Left cardiac atrium (tissue), 4 donors: ENCODE measurements at regions not wholly inside any gene's neighbourhood (a gene's known extent, or its start where the extent isn't known, plus 50 kb on each side); places are given as distances from the start of the nearest gene placed in this dataset.
"Not testable (repeated sequence)": the region's sequence is repeated elsewhere in the genome, so short reads cannot be mapped to it uniquely, and the experiment has no call there.

Source experiments
- ATAC-seq, 2 donors: fragments of 200-7000 bp; cut with Tn5 transposase; one replicate each; pipeline ENCODE4 v1.9.1; 2020; ENCODE audit warnings: mild to moderate bottlenecking in 2 of 2, moderate library complexity in 2 of 2
- DNase-seq: peaks from one replicate; pipeline ENCODE4 v3.0.0-alpha.2; 2020
- intact Hi-C, 2 donors: fragments of 100-400 bp; cut with DNase I; formaldehyde crosslinking; loops; one replicate each; pipeline versions ENCODE4 v1.14.1 to v1.15.1; 2022 to 2023
- donor health status: DM: no; HTN: yes; CAD: no.
- donor health status: DM: no; HTN: yes; CAD: no; lungs with severe emphysema.
- donor health status: DM: yes; HTN: yes; CAD: no.
- donor health status: Dilated cardiomyopathy.

DNA sequence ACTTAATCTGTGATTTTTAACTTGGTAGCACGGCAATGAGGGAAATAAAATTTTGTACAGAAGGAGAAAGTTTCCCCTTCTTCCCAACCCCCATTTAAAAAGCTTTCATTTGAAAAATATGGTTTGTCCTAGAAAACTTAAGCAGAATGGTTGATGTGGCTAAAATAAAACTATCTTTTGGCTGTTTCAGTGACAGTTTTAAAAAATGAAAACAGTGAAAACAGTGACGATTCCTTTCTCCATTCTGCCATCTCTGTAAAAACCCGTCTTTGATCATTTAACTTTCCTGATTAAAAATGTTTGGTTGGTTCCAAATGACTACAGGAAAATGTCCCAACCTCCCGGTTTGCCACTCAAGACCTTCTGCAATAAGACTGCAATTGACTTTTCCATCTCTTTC lies 160.7 kb downstream of the EBLN2 start:
- intact Hi-C loops, result no loop called here
- ATAC-seq (no peak), DNase-seq (no peak)

DNA sequence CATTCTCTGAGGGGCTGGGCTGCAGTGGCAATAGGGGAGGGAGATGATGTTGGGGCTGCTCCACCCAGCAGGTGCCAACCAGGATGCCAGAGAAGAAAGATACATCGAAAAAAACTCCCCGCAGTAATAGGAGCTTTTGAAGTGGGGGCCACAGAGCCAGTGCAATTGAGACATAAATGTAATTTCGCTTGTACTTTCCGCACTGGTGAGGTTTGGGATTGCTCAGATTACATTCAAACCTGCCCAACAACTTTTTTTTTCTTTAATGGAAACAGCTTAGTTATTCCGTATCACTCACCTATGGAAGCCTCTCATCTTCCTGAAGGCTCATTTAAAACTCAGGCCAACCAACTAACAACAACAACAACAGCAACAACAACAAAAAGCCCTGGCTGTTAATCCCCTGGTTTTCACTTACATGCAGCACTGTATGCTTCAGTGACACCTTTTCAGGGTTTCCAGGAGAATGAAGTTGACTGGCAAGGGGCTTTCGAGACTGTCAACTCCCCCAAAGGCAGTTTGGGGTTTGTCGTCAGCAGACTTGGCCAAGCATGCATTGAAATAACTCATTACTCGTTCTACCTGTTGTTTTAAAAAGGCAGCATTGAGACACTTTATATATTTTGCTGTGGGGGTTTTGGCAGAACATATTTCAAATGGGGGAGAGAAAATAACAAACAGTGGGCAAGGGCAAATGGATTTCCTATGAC lies 163.8 kb downstream of the EBLN2 start:
- intact Hi-C loops, result no loop called here
- ATAC-seq (no peak), DNase-seq (no peak)

DNA sequence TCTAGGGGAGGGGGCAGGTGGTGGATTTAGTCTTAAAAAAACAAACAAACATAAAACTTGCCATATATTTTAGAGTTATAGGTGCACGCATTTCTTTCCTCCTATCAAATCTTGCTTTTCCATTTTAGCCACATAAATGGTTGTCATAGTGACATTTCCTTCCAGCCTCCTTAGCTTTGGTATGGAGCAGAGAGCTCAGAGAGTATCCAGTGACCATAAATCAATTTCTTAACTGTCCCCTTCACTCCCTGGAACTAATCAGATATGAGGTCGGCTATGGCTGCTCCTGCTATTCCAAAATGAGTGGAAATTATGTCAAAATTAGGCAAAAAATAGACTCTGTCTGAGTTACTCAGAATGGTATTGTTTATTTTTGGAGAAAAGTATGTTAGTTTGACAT lies 164.5 kb downstream of the EBLN2 start:
- no peak for DNase-seq
- intact Hi-C loops, result no loop called here
- ATAC-seq, result no peak

DNA sequence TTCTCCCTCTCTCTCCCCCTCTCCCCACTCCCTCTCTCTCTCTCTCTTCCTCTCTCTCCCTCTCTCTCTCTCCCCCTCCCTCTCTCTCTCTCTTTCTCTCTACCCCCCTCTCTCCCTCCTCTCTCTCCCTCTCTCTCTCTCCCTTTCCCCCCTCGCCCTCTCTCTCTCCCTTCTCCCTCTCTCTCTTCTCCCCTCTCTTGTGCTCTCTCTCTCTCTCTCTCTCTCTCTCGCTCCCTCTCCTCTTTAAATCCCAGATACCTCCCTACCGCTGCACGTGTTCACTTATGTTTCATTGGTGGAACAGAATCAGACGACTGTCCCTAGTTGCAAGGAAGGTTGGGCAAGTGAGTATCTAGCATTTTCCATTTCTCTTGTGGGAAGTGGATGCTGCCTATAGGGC lies 166.5 kb downstream of the EBLN2 start:
- intact Hi-C loops, result no loop called here
- DNase-seq (no peak), ATAC-seq (no peak)

DNA sequence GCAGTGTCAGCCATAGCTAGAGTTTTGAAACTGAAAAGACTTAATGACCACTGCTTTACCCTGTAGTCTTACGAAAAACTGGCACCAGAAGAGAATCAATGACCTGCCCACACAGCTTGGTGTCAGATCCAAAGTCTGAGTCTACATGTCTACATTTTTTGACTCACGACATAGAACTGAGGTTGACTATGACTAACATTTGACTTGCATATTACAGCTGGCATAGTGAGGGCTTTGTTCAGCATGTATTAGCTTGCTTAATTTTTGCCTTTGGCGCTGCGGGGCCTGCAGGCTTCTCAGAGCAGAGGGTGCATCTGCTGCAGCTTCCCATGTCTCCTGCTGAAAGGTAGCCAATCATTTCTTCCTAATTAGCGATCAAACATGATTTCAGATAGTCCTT lies 167.0 kb downstream of the EBLN2 start:
- no peak for ATAC-seq
- DNase-seq, result no peak
- intact Hi-C loops, result no loop called here

DNA sequence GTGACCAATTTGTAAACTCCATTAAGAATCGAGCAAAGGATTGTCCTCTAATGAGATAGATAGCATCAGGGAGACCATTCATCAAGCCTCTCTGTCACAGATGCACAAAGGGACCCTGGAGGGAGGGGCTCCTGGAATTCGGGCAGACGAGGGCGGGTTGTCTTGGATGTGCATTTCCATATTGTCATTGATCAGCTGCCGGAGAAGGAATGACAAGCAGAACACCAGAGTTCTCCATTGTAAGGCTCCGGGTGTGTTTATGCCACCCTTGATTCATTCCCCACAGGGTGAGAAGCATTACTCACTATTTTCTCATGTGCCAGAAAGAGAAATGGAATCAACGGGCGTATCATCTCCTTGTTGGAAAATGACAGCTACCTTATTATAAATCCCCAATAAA lies 167.5 kb downstream of the EBLN2 start:
- DNase-seq, result no peak
- no peak for ATAC-seq
- intact Hi-C loops, result no loop called here

DNA sequence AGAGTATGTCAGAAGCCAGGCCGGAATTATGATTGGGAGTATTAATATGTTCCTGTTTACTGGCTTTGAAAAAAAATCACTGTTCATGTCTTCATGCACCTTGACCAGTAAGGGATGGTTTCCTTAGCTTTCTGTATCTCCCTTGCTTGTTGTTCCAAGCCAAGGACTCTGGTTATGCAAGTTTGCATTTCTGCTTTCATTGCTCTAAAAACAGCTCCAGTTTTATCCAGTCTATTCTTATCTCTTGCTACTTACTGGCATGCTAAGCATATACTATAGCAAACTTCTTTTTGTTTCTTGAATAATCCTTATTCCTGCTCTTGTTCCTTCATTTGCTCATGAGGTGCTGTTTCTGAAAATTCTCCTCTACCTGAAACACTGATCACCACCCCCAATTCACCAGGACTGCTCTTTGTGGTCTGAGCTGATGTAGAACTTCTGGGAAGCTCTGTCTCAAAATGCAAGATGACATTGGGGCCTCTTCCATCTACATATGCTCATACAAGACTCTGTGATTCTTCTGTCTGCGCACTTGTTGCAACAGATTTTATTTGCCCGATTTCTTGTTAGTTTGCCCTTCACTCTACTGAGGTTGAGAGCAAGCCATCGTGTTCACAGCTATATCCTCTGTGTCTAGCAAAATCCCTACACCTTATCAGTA lies 173.0 kb downstream of the EBLN2 start:
- intact Hi-C loops, result no loop called here
- no peak for ATAC-seq
- DNase-seq, result no peak

DNA sequence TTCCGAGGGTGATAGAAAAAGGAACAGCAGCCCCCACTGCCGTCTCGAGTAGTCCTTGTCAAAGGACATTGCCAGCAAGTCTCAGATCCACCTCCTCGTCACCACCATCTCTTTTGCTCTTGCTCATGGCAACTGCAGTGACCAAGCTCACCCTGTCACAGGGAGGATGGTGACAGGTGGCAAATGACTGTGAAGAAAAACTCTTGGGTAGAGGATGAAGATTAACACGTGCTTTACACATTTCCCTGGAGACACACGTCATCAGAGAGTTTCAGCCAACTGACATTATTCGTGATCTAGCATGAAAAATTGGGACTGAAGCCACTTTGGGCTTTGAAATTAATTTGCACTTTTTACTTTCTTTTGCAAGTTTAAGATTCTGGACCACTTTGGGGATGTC lies 174.3 kb downstream of the EBLN2 start:
- ATAC-seq (no peak), DNase-seq (no peak)
- intact Hi-C loops, result no loop called here

DNA sequence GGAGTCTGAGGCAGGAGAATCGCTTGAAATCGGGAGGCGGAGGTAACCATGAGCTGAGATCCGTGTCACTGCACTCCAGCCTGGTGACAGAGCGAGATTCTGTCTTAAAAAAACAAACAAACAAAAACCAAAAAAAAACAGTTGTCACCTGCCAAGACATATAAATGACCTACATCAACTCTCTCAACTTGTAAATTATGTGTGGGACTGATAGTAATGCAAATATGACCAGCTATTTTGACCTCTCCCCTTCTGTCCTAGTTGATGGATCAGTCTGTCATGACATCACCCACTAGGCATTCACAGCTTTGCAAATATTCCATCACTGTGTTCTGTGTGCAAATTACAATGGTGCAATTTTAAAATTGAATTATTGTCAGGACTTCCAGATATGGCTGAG lies 175.4 kb downstream of the EBLN2 start:
- ATAC-seq, result no peak
- intact Hi-C loops, result no loop called here
- DNase-seq, result no peak

DNA sequence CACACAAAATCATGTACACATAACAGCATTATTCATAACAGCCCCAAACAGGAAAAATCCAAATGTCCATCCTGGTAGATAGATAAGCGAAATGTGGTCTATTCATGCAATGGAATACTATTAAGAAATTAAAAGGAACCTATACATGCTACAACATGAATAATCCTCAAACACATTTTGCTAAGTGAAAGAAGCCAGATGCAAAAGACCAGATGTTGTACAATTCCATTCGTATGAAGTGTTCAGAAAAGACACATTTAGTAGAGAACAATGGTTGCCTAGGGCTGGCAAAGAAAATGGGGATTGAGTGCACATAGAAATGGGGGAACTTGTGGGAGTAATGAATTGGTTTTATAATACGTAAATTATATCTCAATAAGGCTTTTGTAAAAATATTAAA lies 182.3 kb downstream of the EBLN2 start:
- intact Hi-C loops, result no loop called here
- DNase-seq (no peak), ATAC-seq (no peak)

DNA sequence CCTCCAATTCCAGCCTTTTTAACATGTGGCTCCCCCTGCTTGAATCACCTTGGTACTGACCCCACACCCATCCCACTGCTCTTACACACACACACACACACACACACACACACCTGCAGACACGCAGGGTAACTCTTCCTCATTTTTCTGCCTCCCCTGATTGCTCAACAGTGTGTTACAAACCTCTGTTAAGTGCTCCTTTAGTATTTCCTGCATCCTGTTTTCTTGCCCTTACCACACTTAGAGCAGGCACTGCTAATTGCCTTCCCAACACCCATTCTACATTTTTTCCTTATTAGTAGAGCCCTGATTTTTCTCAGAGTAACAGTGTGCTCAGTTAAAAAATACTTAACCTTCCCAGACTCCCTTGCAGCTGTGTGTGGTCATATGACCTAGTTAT lies 184.0 kb downstream of the EBLN2 start:
- intact Hi-C loops, result no loop called here
- ATAC-seq, result no peak

DNA sequence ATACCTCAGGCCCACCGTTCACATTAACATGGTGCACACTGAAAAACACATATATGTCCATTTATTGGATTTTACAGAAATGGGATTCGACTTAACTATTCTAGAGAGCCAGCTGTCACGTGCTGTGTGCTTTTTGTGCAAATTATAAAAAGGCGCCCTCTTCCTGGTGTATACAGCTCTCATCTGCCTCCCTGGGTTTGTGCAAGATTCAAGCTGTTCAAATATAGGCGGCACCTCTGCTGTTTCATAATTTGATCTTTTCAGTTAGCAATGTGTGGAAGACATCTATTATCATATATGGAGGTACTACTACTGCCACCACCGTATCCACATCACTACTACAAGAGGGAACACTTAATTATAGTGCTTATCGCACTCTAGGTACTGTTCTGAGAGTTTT lies 187.6 kb downstream of the EBLN2 start:
- DNase-seq (no peak), ATAC-seq (no peak)
- intact Hi-C loops, result no loop called here

More for the DNA sequence above, 184.0 kb downstream of the EBLN2 start:
- DNase-seq, result no peak

DNA sequence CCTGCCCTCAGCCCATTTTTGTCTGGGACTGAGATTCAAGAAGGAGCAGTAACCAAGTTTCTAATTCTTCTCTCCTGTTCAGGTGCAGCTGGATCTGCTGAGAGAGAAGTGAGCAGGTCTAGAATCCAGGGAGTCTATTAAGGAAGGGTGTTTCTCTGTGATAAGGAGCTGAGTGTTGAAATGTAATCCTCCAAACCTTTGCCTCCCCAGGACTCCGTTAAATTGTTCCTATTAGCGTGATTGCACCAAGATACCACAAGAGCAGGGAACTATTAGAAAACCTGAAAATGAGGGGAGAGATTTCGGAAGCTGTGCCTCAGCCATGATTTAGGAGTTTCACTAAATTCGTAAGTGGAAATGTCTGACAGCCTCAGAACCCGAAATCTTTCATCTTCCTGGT lies 192.6 kb downstream of the EBLN2 start:
- intact Hi-C loops, result no loop called here
- peak in 1 of 2 donors; percentile 59 for ATAC-seq
- no peak for DNase-seq

DNA sequence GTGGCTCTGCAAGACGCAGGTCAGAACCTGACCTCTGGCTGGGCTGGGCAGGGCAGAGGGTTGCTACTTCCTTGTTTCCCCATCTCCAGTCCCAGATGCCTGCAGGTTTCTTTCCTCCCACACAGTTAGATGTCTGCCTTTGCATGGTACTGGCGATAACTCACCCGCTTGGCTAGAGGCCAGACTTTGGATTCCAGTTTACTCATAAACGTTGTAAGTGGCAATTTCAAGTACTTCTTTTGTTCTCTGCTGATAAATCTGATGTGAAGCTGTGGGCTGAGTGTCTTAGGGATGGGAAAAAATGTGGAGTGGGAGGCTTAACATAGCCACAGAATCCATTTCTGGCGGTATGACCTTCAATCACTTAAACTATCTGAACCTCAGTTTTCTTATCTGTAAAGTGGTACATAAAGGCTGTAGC lies 194.2 kb downstream of the EBLN2 start:
- DNase-seq, result peak; percentile 26
- ATAC-seq, result peak; percentile 30 to 93
- intact Hi-C loops, result no loop called here

DNA sequence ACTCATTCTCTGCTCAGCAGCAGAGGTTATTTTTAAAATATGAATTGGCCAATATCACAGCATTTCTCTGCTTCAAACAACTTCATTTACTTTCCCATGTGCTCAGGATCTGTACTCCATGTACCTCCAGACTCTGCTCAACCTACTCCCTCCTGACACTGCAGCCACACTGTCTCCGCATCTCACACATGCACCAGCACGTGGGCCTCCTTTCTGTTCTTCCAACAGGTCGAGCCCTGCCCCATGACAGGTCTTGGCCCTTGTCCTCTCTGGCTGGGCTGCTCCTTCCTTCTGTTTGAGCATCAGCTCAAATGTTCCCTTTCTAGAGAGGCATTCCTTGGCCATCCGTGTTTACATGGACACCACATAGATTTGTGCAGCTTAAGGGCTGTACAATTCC lies 195.7 kb downstream of the EBLN2 start:
- ATAC-seq (no peak), DNase-seq (no peak)
- intact Hi-C loops, result no loop called here

DNA sequence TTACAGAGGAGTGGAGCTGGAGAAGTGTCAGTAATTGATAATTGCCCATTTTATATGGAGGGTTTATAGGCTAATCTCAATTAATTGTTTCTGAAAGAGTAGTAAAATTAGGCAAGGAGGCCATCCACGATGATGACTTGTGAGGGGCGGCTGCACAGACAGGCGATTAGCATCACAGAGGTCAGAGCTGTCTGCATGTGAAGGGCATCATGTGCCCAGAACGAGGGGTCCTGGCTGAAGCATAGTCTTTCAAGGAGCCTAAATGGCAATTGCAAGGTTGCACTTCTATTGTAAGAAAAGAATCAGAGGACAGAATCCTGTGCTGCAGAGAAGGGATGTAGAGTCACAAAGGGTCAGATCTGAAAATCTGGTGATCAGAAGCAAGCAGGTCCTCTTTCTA lies 196.6 kb downstream of the EBLN2 start:
- ATAC-seq (no peak), DNase-seq (no peak)
- intact Hi-C loops, result no loop called here

DNA sequence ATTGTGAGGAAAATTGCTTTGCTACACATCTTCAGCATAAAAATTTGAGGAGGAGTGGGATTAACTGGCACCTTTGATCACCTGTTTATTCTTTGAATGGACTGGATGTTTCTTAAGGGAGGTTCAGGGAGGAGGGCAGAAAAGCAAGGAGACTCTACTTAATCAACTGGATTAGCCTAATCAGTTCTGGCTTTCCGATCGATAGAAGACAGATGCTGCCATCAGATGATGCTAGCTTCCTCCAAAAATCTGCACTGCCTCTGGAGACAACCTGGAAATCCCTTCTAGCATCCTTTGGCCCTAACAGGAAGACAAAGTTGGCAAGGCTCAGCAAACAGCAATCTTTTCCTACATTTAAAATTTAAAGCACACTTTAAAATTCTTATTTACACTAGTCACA lies 197.8 kb downstream of the EBLN2 start:
- DNase-seq, result no peak
- ATAC-seq, result no peak
- intact Hi-C loops, result no loop called here

DNA sequence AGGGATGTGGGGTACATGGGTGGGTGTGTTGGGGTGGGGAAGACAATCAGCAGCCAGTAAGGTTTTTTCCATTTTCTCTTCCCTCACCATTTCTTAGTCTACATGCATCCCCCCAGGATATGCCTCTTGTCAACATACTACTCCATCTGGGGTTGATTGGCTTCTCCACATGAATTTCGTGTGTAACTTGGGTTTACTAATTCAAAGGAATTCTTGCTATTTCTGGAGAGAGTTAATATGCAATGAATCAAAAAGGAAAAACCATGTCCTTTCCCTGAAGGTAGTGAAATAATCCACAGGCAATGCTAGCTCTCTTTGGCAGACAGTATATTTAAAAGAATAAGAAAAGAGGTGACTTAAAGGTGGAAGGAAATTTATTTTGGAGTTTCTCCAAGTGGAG lies 198.4 kb downstream of the EBLN2 start:
- intact Hi-C loops, result no loop called here
- no peak for ATAC-seq
- DNase-seq, result no peak

DNA sequence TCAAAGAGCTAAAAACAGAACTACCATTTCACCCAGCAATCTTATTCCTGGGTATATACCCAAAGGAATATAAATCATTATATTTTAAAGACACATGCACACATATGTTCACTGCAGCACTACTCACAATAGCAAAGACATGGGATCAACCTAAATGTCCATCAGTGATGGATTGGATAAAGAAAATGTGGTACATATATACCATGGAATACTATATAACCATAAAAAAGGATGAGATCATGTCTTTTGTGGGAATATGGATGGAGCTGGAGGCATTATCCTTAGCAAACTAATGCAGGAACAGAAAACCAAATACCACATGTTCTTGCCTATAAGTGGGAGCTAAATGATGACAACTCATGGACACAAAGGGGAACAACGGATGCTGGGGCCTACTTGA lies 205.1 kb downstream of the EBLN2 start:
- ATAC-seq, DNase-seq, intact Hi-C loops: not testable (repeated sequence)

DNA sequence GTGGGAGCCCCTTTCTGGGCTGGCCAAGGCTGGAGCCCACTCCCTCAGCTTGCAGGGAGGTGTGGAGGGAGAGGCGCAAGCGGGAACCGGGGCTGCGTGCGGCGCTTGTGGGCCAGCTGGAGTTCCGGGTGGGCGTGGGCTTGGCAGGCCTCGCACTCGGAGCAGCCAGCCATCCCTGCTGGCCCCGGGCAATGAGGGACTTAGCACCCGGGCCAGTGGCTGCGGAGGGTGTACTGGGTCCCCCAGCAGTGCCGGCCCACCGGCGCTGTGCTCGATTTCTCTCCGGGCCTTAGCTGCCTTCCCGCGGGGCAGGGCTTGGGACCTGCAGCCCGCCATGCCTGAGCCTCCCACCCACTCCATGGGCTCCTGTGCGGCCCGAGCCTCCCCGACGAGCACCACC lies 207.7 kb downstream of the EBLN2 start:
- DNase-seq, intact Hi-C loops, ATAC-seq: not testable (repeated sequence)

DNA sequence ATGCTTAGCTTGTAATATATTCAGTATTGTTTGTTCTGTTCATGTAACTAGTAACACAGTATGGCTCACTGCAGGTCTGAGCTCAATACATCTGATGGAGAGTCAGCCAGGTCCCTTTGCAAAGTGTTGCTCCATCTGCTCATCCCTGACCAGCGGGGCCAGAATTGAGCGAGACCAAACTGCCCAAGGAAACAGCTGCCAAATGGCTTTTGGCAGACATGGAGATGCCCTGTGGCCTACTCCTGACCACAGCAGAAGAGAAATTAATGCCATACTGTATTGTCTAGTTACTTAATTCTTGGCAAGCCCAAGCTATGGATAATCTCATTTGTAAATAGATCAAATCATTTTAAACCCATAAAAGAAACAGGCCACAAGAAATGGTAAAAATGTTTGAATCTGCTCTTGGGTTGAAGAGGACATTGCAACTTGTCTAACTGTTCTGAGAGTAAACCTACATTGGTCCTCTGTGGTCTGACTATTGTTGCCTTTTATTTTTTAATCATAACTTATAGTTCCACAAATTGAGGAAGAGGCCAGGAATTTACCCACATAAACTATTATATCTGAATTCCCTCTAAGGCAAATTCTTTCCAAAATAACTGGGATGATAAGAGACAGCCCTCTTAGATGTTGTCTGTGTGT lies 209.5 kb downstream of the EBLN2 start:
- intact Hi-C loops, result no loop called here
- DNase-seq, result no peak
- ATAC-seq, result peak in 1 of 2 donors; percentile 73
